ENCODE measurements at regions not wholly inside any gene's neighbourhood (a gene's known extent, or its start where the extent isn't known, plus 50 kb on each side); places are given as distances from the start of the nearest gene placed in this dataset.

GRCh38 chr12:94031763-94032162, 116.6 kb upstream of the PLXNC1 start:
- DNase-seq (ENCODE audit: low spot score) = no peak

- DNase-seq (ENCODE audit: low spot score) = no peak
These were observed 116.0 kb upstream of the PLXNC1 start for GRCh38 chr12:94032368-94032767.

GRCh38 chr12:94033101-94033500, 115.3 kb upstream of the PLXNC1 start:
- DNase-seq (ENCODE audit: low spot score) = no peak

- DNase-seq (ENCODE audit: low spot score) = no peak
These were observed 114.6 kb upstream of the PLXNC1 start for GRCh38 chr12:94033784-94034183.

- no peak for DNase-seq (ENCODE audit: low spot score)
These were observed 110.9 kb upstream of the PLXNC1 start for GRCh38 chr12:94037444-94037843.

GRCh38 chr12:94038605-94039004, 109.8 kb upstream of the PLXNC1 start:
- no peak for DNase-seq (ENCODE audit: low spot score)

GRCh38 chr12:94039199-94039840, 109.1 kb upstream of the PLXNC1 start:
- DNase-seq (ENCODE audit: low spot score) = no peak

GRCh38 chr12:94039914-94040313, 108.5 kb upstream of the PLXNC1 start:
- no peak for DNase-seq (ENCODE audit: low spot score)

- DNase-seq (ENCODE audit: low spot score) = no peak
These were observed 106.5 kb upstream of the PLXNC1 start for GRCh38 chr12:94041850-94042249.

GRCh38 chr12:94042321-94042720, 106.1 kb upstream of the PLXNC1 start:
- no peak for DNase-seq (ENCODE audit: low spot score)

- no peak for DNase-seq (ENCODE audit: low spot score)
These were observed 101.6 kb upstream of the PLXNC1 start for GRCh38 chr12:94046626-94047410.

GRCh38 chr12:94047781-94048567, 100.4 kb upstream of the PLXNC1 start:
- DNase-seq (ENCODE audit: low spot score) = peak; percentile 38

GRCh38 chr12:94048757-94049156, 99.6 kb upstream of the PLXNC1 start:
- no peak for DNase-seq (ENCODE audit: low spot score)

- DNase-seq (ENCODE audit: low spot score) = no peak
These were observed 98.7 kb upstream of the PLXNC1 start for GRCh38 chr12:94049718-94050117.

- DNase-seq (ENCODE audit: low spot score) = no peak
These were observed 94.7 kb upstream of the PLXNC1 start for GRCh38 chr12:94053676-94054075.

- no peak for DNase-seq (ENCODE audit: low spot score)
These were observed 92.8 kb upstream of the PLXNC1 start for GRCh38 chr12:94055528-94055927.

GRCh38 chr12:94056419-94057158, 91.8 kb upstream of the PLXNC1 start:
- DNase-seq (ENCODE audit: low spot score) = no peak

- no peak for DNase-seq (ENCODE audit: low spot score)
These were observed 90.9 kb upstream of the PLXNC1 start for GRCh38 chr12:94057262-94058151.

- DNase-seq (ENCODE audit: low spot score) = no peak
These were observed 88.7 kb upstream of the PLXNC1 start for GRCh38 chr12:94059394-94060368.

GRCh38 chr12:94062194-94062593, 86.2 kb upstream of the PLXNC1 start:
- no peak for DNase-seq (ENCODE audit: low spot score)

Measured in Ammon's horn (tissue), 1 donor.